IgD-negative memory B cell (primary cell): ENCODE measurements at regions not wholly inside any gene's neighbourhood (a gene's known extent, or its start where the extent isn't known, plus 50 kb on each side); places are given as distances from the start of the nearest gene placed in this dataset.

Experiments
- H3K27ac Mint-ChIP-seq, 3 donors: one replicate each; pipeline ENCODE4 v1.8.0; 2020 to 2022; ENCODE audit warnings: mild to moderate bottlenecking in 3 of 3, mixed read lengths in 3 of 3, moderate library complexity in 1 of 3
- H3K27me3 Mint-ChIP-seq: one replicate; pipeline ENCODE4 v1.8.0; 2021; ENCODE audit warnings: mixed read lengths
- H3K36me3 Mint-ChIP-seq: one replicate; pipeline ENCODE4 v1.8.0; 2020; ENCODE audit warnings: mild to moderate bottlenecking, mixed read lengths
- H3K4me1 Mint-ChIP-seq, 3 donors: one replicate each; pipeline ENCODE4 v1.8.0; 2020 to 2022; ENCODE audit warnings: mixed read lengths in 3 of 3, mild to moderate bottlenecking in 1 of 3
- H3K4me3 Mint-ChIP-seq, 4 donors: one replicate each; pipeline ENCODE4 v1.8.0; 2020 to 2022; ENCODE audit warnings: mild to moderate bottlenecking in 4 of 4, mixed read lengths in 4 of 4, moderate library complexity in 3 of 4
- H3K9me3 Mint-ChIP-seq, 3 donors: one replicate each; pipeline ENCODE4 v1.8.0; 2020 to 2021; ENCODE audit warnings: mixed read lengths in 3 of 3, mild to moderate bottlenecking in 1 of 3

DNA sequence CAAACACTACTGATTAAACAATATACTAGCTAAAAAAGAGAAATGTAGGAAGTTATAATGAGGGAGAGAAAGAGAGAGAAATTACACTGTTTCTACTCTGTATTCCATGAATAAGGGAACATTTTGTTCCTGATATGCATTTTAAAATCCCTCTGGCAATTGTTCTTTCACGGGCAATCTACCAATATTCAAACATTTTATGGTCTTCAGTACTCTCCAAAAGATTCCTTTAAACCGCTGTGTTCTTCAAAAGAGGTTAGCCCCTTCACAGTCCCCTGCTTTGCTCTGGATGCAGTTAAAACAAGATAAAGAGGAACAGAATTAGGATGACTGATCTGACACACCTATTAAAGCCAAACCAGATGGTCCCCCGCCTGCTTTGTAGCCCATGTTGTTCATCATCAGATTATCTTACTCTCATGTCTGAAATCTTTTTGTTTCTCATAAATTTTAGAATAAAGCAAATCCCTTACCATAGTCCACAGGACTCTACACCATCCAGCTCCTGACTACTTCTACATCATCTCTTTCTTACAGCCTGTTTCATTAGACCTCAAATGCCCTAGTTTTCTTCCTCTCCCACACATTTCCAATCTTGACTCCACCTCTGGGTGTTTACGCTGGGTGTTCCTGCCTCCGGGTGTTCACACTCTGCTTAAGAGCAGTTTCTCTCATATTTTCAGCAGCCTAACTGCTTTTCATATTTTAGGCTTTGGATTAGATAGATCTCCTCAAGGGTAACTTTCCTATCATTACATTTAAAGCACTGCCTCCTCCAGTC, 399.7 kb downstream of the COL12A1 start:
- Mint-ChIP-seq H3K9me3 (peaks cover 2 to 5% (median 3%) of the 10 kb centered on the region in 3 donors), H3K27me3 (no peaks in the 10 kb centered on the region), H3K4me1 (no peaks in the 10 kb centered on the region), H3K36me3 (no peaks in the 10 kb centered on the region), H3K27ac (no peak overlapping the region), H3K4me3 (no peak overlapping the region)

GRCh38 chr6:74798302-74798701, 407.6 kb downstream of the COL12A1 start:
- Mint-ChIP-seq H3K27me3 (no peaks in the 10 kb centered on the region), H3K4me1 (no peaks in the 10 kb centered on the region), H3K36me3 (peaks cover 1% of the 10 kb centered on the region), H3K9me3 (peaks cover 11 to 14% (median 13%) of the 10 kb centered on the region in 3 donors), H3K4me3 (no peak overlapping the region), H3K27ac (no peak overlapping the region)

GRCh38 chr6:74785236-74785635, 420.6 kb downstream of the COL12A1 start:
- no peaks in the 10 kb centered on the region for H3K27me3 Mint-ChIP-seq
- no peak overlapping the region for H3K4me3 Mint-ChIP-seq
- peaks cover 3% of the 10 kb centered on the region for H3K36me3 Mint-ChIP-seq
- no peaks in the 10 kb centered on the region for H3K4me1 Mint-ChIP-seq
- no peak overlapping the region for H3K27ac Mint-ChIP-seq
- H3K9me3 Mint-ChIP-seq: peaks cover 4 to 13% (median 5%) of the 10 kb centered on the region in 3 donors

DNA sequence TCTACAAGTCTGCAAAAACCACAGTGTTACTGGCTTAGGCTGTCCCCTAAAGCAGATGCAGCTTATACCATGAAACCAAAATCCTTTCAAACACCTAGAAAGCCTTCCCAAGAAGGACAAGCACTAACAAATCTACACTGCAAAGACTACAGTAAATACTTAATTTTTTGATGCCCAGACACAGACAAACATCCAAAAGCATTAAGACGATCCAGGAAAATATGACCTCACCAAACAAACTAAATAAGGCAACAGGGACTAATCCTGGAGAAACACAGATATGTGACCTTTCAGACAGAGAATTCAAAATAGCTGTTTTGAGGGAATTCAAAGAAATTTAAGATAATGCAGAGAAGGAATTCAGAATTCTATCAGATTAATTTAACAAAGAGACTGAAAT, 423.5 kb downstream of the COL12A1 start:
- H3K27ac Mint-ChIP-seq: no peak overlapping the region
- no peaks in the 10 kb centered on the region for H3K27me3 Mint-ChIP-seq
- H3K4me1 Mint-ChIP-seq: no peaks in the 10 kb centered on the region
- peaks cover 3% of the 10 kb centered on the region for H3K36me3 Mint-ChIP-seq
- no peak overlapping the region for H3K4me3 Mint-ChIP-seq
- H3K9me3 Mint-ChIP-seq: peaks cover 5 to 6% (median 6%) of the 10 kb centered on the region in 3 donors

DNA sequence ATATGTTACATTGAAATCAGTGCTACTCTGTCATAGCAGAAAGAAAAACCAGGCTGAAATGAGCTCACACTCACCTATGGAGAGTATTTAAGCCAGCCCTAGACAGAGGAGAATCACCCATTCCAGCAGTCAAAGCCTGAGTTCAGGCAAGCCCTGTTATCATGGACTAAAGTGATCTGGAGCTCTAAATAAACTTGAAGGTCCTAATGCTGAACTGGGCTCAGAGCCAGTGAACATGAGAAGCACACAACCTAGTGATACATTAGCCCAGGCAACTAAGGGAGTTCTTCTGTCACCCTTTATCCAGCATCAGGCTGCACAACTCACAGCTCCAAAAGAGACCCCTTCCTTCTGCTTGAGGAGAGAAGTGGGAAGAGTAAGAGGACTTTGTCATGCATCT, 425.0 kb downstream of the COL12A1 start:
- Mint-ChIP-seq H3K27me3 (no peaks in the 10 kb centered on the region), H3K27ac (no peak overlapping the region), H3K9me3 (peaks cover 4 to 6% (median 6%) of the 10 kb centered on the region in 3 donors), H3K4me3 (no peak overlapping the region), H3K36me3 (peaks cover 3% of the 10 kb centered on the region), H3K4me1 (no peaks in the 10 kb centered on the region)

- H3K36me3 Mint-ChIP-seq: no peaks in the 10 kb centered on the region
Observed at GRCh38 chr6:74768738-74769137, 437.1 kb downstream of the COL12A1 start.

DNA sequence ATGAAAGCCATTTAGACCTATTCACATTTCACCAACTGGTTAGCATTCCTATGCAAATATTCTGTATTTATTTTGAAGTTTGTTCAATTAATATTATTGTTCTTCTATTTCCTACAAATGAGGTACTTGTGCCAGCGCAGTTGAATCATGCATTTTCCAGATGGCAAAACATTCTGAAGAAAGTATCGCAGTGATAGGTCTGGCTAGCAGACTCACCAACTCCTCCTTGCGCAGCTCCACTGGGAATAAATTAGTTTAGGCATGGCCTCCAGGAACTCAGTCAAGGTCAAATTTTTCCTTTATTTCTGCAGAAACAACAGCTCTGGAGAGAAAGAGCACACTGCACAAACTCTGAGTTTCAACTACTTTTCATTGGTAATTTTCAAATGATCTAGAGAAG, 437.7 kb downstream of the COL12A1 start:
- Mint-ChIP-seq H3K4me1 (no peaks in the 10 kb centered on the region), H3K9me3 (peaks cover 0 to 1% (median 0%) of the 10 kb centered on the region in 3 donors), H3K4me3 (no peak overlapping the region), H3K27ac (no peak overlapping the region), H3K27me3 (no peaks in the 10 kb centered on the region), H3K36me3 (no peaks in the 10 kb centered on the region)

More at GRCh38 chr6:74768738-74769137, 437.1 kb downstream of the COL12A1 start:
- Mint-ChIP-seq H3K27me3 (no peaks in the 10 kb centered on the region), H3K4me3 (no peak overlapping the region), H3K9me3 (peaks cover 0 to 2% (median 0%) of the 10 kb centered on the region in 3 donors), H3K27ac (no peak overlapping the region), H3K4me1 (no peaks in the 10 kb centered on the region)

DNA sequence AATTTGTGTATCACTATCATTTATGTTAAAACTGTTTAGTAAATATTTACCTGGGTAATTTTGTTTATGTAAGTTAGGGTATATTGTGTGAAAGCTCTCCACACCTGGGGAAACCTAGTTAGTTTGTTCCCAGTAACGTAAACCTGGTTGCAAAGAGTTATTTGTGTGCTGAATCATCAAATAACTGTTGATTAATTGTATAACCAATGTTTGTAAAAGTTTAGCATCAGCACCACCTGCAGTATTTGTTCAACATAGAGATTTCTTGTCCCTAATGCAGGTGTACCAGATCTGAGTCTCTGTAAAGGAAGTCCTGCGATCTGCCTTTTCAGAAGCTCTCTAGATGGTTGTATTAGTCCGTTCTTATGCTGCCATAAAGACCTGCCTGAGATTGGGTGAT, 440.4 kb downstream of the COL12A1 start:
- Mint-ChIP-seq H3K36me3 (no peaks in the 10 kb centered on the region), H3K27me3 (no peaks in the 10 kb centered on the region), H3K9me3 (peaks cover 0 to 1% (median 0%) of the 10 kb centered on the region in 3 donors), H3K27ac (no peak overlapping the region), H3K4me1 (no peaks in the 10 kb centered on the region), H3K4me3 (no peak overlapping the region)

- Mint-ChIP-seq H3K27me3 (no peaks in the 10 kb centered on the region), H3K36me3 (no peaks in the 10 kb centered on the region), H3K4me1 (no peaks in the 10 kb centered on the region), H3K9me3 (peaks cover 0 to 1% (median 0%) of the 10 kb centered on the region in 3 donors), H3K27ac (no peak overlapping the region), H3K4me3 (no peak overlapping the region)
Observed at GRCh38 chr6:74764486-74764885, 441.4 kb downstream of the COL12A1 start.

GRCh38 chr6:74762841-74763240, 443.0 kb downstream of the COL12A1 start:
- H3K36me3 Mint-ChIP-seq: no peaks in the 10 kb centered on the region
- H3K9me3 Mint-ChIP-seq: peaks cover 0 to 1% (median 0%) of the 10 kb centered on the region in 3 donors
- H3K4me1 Mint-ChIP-seq: no peaks in the 10 kb centered on the region
- H3K27ac Mint-ChIP-seq: no peak overlapping the region
- H3K27me3 Mint-ChIP-seq: no peaks in the 10 kb centered on the region
- no peak overlapping the region for H3K4me3 Mint-ChIP-seq

DNA sequence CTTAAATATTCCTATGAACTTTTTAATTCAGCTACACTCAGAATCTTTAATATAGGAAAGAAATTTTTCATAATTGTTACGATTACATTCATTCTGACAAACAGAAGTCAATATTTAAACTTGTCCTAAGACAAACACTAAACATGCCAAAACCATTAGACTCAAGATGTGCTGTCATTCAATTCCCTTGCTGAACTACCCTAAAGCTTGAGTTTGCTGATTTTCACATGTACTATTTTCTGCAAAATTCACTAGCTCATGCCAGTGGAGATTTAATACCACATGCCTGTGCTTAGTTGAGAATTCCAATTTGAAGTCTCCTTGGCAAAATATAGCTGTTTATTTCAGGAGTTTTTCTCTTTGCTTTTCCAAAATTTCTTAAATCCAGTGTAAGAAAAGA, 448.0 kb downstream of the COL12A1 start:
- no peaks in the 10 kb centered on the region for H3K27me3 Mint-ChIP-seq

DNA sequence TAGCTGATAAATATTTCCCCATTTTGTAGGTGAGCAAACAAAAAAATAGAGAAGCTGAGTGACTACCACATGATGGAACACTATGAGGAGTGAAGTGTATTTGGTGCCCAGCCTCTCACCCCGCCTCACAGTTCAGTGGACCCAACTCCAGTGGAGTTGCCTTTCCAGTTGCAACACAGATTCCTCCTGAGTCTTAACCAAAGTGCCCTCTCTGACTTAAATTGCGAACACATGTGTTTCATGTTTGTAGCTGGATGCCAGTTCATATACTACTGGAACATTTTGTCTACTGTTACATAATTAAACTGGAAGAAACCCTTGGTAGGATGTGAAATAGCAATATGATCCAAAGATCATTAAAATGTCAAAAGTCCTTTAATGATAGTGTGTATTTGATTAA, 448.9 kb downstream of the COL12A1 start:
- no peak overlapping the region for H3K4me3 Mint-ChIP-seq
- H3K36me3 Mint-ChIP-seq: no peaks in the 10 kb centered on the region
- no peaks in the 10 kb centered on the region for H3K4me1 Mint-ChIP-seq
- no peaks in the 10 kb centered on the region for H3K9me3 Mint-ChIP-seq
- no peaks in the 10 kb centered on the region for H3K27me3 Mint-ChIP-seq
- H3K27ac Mint-ChIP-seq: no peak overlapping the region

More for the DNA sequence above, 448.0 kb downstream of the COL12A1 start:
- H3K27ac Mint-ChIP-seq: no peak overlapping the region
- H3K4me1 Mint-ChIP-seq: no peaks in the 10 kb centered on the region
- H3K4me3 Mint-ChIP-seq: no peak overlapping the region
- H3K36me3 Mint-ChIP-seq: no peaks in the 10 kb centered on the region
- H3K9me3 Mint-ChIP-seq: no peaks in the 10 kb centered on the region

GRCh38 chr6:74755778-74756177, 450.1 kb downstream of the COL12A1 start:
- Mint-ChIP-seq H3K36me3 (no peaks in the 10 kb centered on the region), H3K27ac (no peak overlapping the region), H3K9me3 (no peaks in the 10 kb centered on the region), H3K4me1 (no peaks in the 10 kb centered on the region), H3K4me3 (no peak overlapping the region), H3K27me3 (peaks cover 1% of the 10 kb centered on the region)

DNA sequence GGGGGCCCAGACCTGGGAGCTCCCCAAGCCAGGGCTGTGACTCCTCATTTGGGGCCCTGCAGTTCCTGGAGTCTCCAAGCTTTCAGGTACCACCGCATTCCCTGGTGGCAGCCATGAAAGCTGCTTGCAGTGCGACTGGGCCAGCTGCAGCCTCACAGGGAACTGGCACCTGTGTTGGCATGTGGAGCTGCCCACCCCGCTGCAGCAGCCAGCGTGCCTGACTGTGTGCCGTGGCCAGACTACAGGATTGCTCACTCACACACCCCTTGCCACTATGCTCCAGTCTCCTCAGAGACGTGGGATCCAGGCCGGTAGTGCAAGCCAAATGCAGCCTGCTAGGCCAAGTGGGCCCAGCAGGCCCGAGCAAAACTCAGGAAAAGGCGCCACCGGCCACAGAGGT, 450.7 kb downstream of the COL12A1 start:
- no peaks in the 10 kb centered on the region for H3K9me3 Mint-ChIP-seq
- no peaks in the 10 kb centered on the region for H3K36me3 Mint-ChIP-seq
- H3K4me3 Mint-ChIP-seq: no peak overlapping the region
- no peaks in the 10 kb centered on the region for H3K4me1 Mint-ChIP-seq
- no peak overlapping the region for H3K27ac Mint-ChIP-seq
- H3K27me3 Mint-ChIP-seq: peaks cover 1% of the 10 kb centered on the region

GRCh38 chr6:74753883-74754600, 451.8 kb downstream of the COL12A1 start:
- Mint-ChIP-seq H3K4me3 (no peak overlapping the region), H3K9me3 (no peaks in the 10 kb centered on the region), H3K27ac (no peak overlapping the region), H3K27me3 (peaks cover 1% of the 10 kb centered on the region), H3K36me3 (no peaks in the 10 kb centered on the region), H3K4me1 (no peaks in the 10 kb centered on the region)

GRCh38 chr6:74752303-74752702, 453.6 kb downstream of the COL12A1 start:
- Mint-ChIP-seq H3K4me3 (no peak overlapping the region), H3K9me3 (no peaks in the 10 kb centered on the region), H3K36me3 (no peaks in the 10 kb centered on the region), H3K27me3 (peaks cover 1% of the 10 kb centered on the region), H3K4me1 (no peaks in the 10 kb centered on the region), H3K27ac (no peak overlapping the region)
